PC-3 (cell line): ENCODE measurements at regions not wholly inside any gene's neighbourhood (a gene's known extent, or its start where the extent isn't known, plus 50 kb on each side); places are given as distances from the start of the nearest gene placed in this dataset.

Source experiments
- ATAC-seq: fragments of 200-7000 bp; cut with Tn5 transposase; 2 replicates; pipeline ENCODE4 v1.9.1; 2020; ENCODE audit warnings: mild to moderate bottlenecking, moderate library complexity
- BruUV-seq: library from RNA; stranded (reverse); fragments of 400-500 nt; replicated peaks from 2 replicates; lab custom pipeline; 2021; lab: Mats Ljungman, UMichigan
- CTCF ChIA-PET: fragments of 300-600 bp; sonication (Branson Sonifier 250); formaldehyde crosslinking; loops from one replicate; lab custom pipeline; 2022; ENCODE audit warnings: antibody characterized with exemption; lab: Charles Lee
- POLR2A ChIA-PET: fragments of 300-600 bp; sonication (Branson Sonifier 250); formaldehyde crosslinking; loops from one replicate; lab custom pipeline; 2022; ENCODE audit warnings: antibody characterized with exemption; ENCODE audit not compliant: unreplicated experiment; lab: Charles Lee
- DNase-seq: peaks from one replicate; pipeline ENCODE4 v3.0.0-alpha.2; 2015
- H2AFZ ChIP-seq: fragments of 300-600 bp; sonication (generic); 2 replicates; pipeline ENCODE4 v1.6.0; 2016; ENCODE audit warnings: antibody characterized with exemption, low read length
- H3F3A ChIP-seq: fragments of 300-600 bp; sonication (generic); one replicate; pipeline ENCODE4 v1.6.0; 2017; ENCODE audit warnings: antibody characterized with exemption, low read length, control low read depth, mild to moderate bottlenecking; ENCODE audit not compliant: unreplicated experiment
- H3K27ac ChIP-seq: fragments of 300-600 bp; sonication (generic); 2 replicates; pipeline ENCODE4 v1.5.1; 2016; ENCODE audit warnings: mild to moderate bottlenecking, low read length
- H3K27me3 ChIP-seq: fragments of 300-600 bp; sonication (generic); 2 replicates; pipeline ENCODE4 v1.6.1; 2016; ENCODE audit warnings: low read length, mixed read lengths
- H3K36me3 ChIP-seq: fragments of 300-600 bp; sonication (generic); 2 replicates; pipeline ENCODE4 v1.6.1; 2016; ENCODE audit warnings: low read depth, mixed run types, low read length, mixed read lengths
- H3K4me1 ChIP-seq: fragments of 300-600 bp; sonication (generic); 2 replicates; pipeline ENCODE4 v1.5.1; 2016; ENCODE audit warnings: low read length; ENCODE audit not compliant: insufficient read depth
- H3K4me2 ChIP-seq: fragments of 300-600 bp; sonication (generic); 2 replicates; pipeline ENCODE4 v1.6.0; 2016; ENCODE audit warnings: low read length
- H3K4me3 ChIP-seq: fragments of 300-600 bp; sonication (generic); 2 replicates; pipeline ENCODE4 v1.5.1; 2016; ENCODE audit warnings: mild to moderate bottlenecking, low read length, mixed read lengths
- H3K79me2 ChIP-seq: fragments of 300-600 bp; sonication (generic); 2 replicates; pipeline ENCODE4 v1.6.1; 2017; ENCODE audit warnings: low read length, mixed read lengths
- H3K9ac ChIP-seq: fragments of 300-600 bp; sonication (generic); 2 replicates; pipeline ENCODE4 v1.6.0; 2016; ENCODE audit warnings: mild to moderate bottlenecking, low read length
- H3K9me2 ChIP-seq: fragments of 300-600 bp; sonication (generic); replicated peaks from 2 replicates; pipeline ENCODE4 v1.6.1; 2016; ENCODE audit warnings: mixed run types, low read length, mixed read lengths
- H3K9me3 ChIP-seq: fragments of 300-600 bp; sonication (generic); 2 replicates; pipeline ENCODE4 v1.6.1; 2016; ENCODE audit warnings: low read length, mixed read lengths
- H4K20me1 ChIP-seq: fragments of 300-600 bp; sonication (generic); 2 replicates; pipeline ENCODE4 v1.6.1; 2016; ENCODE audit warnings: low read length, mixed read lengths
- CTCF ChIP-seq: fragments of 300-600 bp; sonication (generic); conservative IDR thresholded peaks from 2 replicates; pipeline ENCODE4 v1.5.1; 2017; ENCODE audit warnings: antibody characterized with exemption, low read depth, mild to moderate bottlenecking, low read length
- EZH2 ChIP-seq: fragments of 300-600 bp; sonication (generic); IDR thresholded peaks from one replicate; pipeline ENCODE4 v1.6.1; 2017; ENCODE audit warnings: antibody characterized with exemption, mild to moderate bottlenecking, low read length; ENCODE audit not compliant: unreplicated experiment
- EZH2phosphoT487 ChIP-seq: fragments of 300-600 bp; sonication (generic); IDR thresholded peaks from 2 replicates; pipeline ENCODE4 v1.6.1; 2018; ENCODE audit warnings: mild to moderate bottlenecking, antibody characterized with exemption, low read length, borderline replicate concordance
- intact Hi-C: fragments of 100-400 bp; cut with micrococcal nuclease; formaldehyde crosslinking; loops from 2 replicates; pipeline ENCODE4 v1.9.0; 2023

- no TSS peak for BruUV-seq
- Histone ChIP-seq H3K4me3 (no peak overlapping the region), H3K27me3 (peaks cover 83% of the 10 kb centered on the region), H3K36me3 (no peaks in the 10 kb centered on the region), H3K9ac (no peak overlapping the region), H3F3A (no peaks in the 10 kb centered on the region), H3K27ac (no peak overlapping the region), H3K9me2 (no peaks in the 10 kb centered on the region), H4K20me1 (no peaks in the 10 kb centered on the region), H3K79me2 (no peaks in the 10 kb centered on the region), H3K4me1 (no peaks in the 10 kb centered on the region), H3K4me2 (no peak overlapping the region), H3K9me3 (no peaks in the 10 kb centered on the region), H2AFZ (no peak overlapping the region)
- DNase-seq (no peak), ATAC-seq (no peak)
- no peak for TF ChIP-seq EZH2
- ChIA-PET CTCF (no interaction called here), POLR2A (no interaction called here)
- intact Hi-C loops: no loop called here
These were observed 60.1 kb upstream of the PAX2 start for GRCh38 chr10:100685331-100685730.

GRCh38 chr10:100687143-100688003, 58.0 kb upstream of the PAX2 start:
- peaks cover 68% of the 10 kb centered on the region for H3K27me3 ChIP-seq
- BruUV-seq: no TSS peak
- H3K4me1 ChIP-seq: no peaks in the 10 kb centered on the region
- H3K9me2 ChIP-seq: no peaks in the 10 kb centered on the region
- intact Hi-C loops: no loop called here
- H3K9me3 ChIP-seq: no peaks in the 10 kb centered on the region
- H4K20me1 ChIP-seq: no peaks in the 10 kb centered on the region
- TF ChIP-seq CTCF: no peak
- no peak for TF ChIP-seq EZH2
- TF ChIP-seq EZH2phosphoT487: no peak
- no peak overlapping the region for H3K27ac ChIP-seq
- ChIA-PET CTCF (no interaction called here), POLR2A (no interaction called here)
- no peaks in the 10 kb centered on the region for H3K79me2 ChIP-seq
- DNase-seq: no peak
- no peak overlapping the region for H2AFZ ChIP-seq
- no peak overlapping the region for H3K4me3 ChIP-seq
- H3K9ac ChIP-seq: no peak overlapping the region
- no peaks in the 10 kb centered on the region for H3F3A ChIP-seq
- no peak overlapping the region for H3K4me2 ChIP-seq
- ATAC-seq: no peak
- no peaks in the 10 kb centered on the region for H3K36me3 ChIP-seq

- Histone ChIP-seq H3K79me2 (no peaks in the 10 kb centered on the region), H3K36me3 (no peaks in the 10 kb centered on the region), H3K9me3 (no peaks in the 10 kb centered on the region), H3K27ac (no peak overlapping the region), H3K4me3 (no peak overlapping the region), H3K9me2 (no peaks in the 10 kb centered on the region), H4K20me1 (no peaks in the 10 kb centered on the region), H3K4me2 (no peak overlapping the region), H3K9ac (no peak overlapping the region), H2AFZ (no peak overlapping the region), H3F3A (no peaks in the 10 kb centered on the region), H3K27me3 (peaks cover 60% of the 10 kb centered on the region), H3K4me1 (no peaks in the 10 kb centered on the region)
- DNase-seq: no peak
- CTCF ChIA-PET: no interaction called here
- POLR2A ChIA-PET: no interaction called here
- ATAC-seq: no peak
- no peak for TF ChIP-seq EZH2phosphoT487
- TF ChIP-seq CTCF: no peak
- no peak for TF ChIP-seq EZH2
- no TSS peak for BruUV-seq
- intact Hi-C loops: no loop called here
These were observed 57.2 kb upstream of the PAX2 start for GRCh38 chr10:100688201-100688600.
